D721Med (cell line): ENCODE measurements at regions not wholly inside any gene's neighbourhood (a gene's known extent, or its start where the extent isn't known, plus 50 kb on each side); places are given as distances from the start of the nearest gene placed in this dataset.

Source experiments
- DNase-seq: peaks from one replicate; pipeline ENCODE4 v3.0.0; 2011; ENCODE audit warnings: low spot score; ENCODE audit not compliant: insufficient read length
- FAIRE-seq: peaks from 2 replicates; lab custom pipeline; 2011; peaks lifted over from hg19 to GRCh38; lab: Jason Lieb, UNC
- CTCF ChIP-seq: IDR thresholded peaks from 2 replicates; pipeline ENCODE4 v1.5.1; 2012; ENCODE audit warnings: mild to moderate bottlenecking, control low read depth; ENCODE audit not compliant: insufficient read depth; ENCODE audit errors: missing control alignments

DNA sequence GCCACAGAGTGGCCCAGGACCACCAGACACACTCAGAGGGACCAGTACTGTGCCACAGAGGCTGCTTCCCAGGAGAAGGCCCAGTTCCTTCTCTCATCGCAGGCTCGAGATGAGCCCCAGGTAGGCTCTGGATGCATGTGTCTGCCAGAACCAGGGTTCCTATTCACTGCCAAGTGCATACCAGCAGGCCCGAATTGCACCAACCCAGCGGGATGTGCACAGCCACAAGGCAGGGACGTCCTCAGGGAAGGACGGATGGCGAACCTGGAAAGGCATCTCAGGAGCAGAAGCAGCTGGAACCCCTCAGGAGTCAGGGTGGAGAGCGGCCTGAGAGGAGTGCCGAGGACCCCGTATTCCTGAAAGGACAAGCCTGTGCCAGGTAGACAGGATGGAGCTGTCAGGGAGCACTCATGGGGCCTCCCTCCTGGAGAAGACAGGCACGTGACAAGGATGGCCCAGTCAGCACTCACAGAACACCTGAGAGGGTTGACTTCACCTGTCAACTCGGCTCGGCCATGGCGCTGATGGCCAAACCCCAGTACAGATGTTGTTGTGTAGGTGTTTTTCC, 73.7 kb downstream of the PTGR3 start:
- TF ChIP-seq CTCF: no peak
- no peak for DNase-seq
- no peak for FAIRE-seq

DNA sequence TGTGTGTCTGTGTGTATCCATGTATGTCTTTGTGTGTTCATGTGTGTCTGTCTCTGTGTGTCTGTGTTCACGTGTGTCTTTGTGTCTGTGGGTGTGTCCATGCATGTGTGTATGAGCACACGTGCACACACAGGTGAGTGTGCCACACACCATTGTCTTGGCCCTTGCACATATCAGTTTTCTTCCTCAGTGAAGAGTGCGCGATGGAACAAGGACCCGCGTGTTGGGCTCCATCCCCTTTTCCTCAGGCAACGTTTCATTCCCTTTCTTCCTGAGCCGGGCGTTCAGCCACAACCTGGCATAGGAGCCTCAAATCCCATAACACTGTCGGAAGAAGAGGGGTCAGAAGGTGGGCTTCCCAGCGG, 74.3 kb downstream of the PTGR3 start:
- DNase-seq: no peak
- no peak for TF ChIP-seq CTCF
- FAIRE-seq: no peak

DNA sequence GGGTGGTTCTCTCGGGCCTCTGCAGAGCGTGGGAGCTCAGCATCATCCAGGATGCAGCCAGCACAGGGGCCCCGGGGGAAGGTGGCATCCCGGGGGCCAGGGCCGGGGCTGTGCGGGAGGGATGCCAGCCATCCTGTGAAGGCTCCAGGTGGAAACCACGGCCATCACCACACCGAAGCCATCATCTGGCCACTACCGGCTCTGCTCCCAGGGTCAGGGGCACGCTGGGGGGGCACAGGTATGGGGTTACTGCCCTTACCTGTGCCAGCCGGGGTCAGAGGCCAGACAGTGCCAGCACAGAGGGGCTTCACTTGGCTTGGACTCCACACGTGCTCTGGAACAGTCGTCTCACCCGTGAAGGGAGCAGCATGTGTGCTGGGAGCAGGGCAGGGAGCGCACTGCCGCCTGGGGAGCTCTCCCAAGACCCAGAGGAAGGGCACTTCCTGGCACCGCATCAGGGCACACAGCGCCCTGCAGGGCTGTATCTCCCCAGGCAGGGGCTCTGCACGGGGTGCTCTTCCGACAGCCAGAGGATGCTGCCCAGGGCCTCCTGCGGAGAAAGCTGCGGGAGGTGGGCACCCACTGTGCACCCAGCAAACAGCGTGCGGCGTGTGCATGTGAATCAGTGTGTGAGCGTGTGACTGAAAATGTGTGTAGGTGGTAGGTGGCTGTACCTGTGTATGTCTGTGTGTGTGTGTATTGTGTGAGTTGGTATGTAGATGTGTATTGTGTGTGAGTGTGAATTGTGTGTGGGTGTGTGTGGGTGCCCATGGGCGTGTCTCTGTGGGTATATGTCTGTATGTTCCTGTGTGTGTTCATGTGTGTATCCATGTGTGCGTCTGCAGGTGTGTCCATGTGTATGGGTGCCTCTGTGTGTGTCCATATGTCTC, 75.0 kb downstream of the PTGR3 start:
- FAIRE-seq (no peak), DNase-seq (no peak)
- TF ChIP-seq CTCF: no peak

- DNase-seq (no peak), FAIRE-seq (no peak)
These were observed 75.9 kb downstream of the PTGR3 start for GRCh38 chr18:75132931-75133525.

DNA sequence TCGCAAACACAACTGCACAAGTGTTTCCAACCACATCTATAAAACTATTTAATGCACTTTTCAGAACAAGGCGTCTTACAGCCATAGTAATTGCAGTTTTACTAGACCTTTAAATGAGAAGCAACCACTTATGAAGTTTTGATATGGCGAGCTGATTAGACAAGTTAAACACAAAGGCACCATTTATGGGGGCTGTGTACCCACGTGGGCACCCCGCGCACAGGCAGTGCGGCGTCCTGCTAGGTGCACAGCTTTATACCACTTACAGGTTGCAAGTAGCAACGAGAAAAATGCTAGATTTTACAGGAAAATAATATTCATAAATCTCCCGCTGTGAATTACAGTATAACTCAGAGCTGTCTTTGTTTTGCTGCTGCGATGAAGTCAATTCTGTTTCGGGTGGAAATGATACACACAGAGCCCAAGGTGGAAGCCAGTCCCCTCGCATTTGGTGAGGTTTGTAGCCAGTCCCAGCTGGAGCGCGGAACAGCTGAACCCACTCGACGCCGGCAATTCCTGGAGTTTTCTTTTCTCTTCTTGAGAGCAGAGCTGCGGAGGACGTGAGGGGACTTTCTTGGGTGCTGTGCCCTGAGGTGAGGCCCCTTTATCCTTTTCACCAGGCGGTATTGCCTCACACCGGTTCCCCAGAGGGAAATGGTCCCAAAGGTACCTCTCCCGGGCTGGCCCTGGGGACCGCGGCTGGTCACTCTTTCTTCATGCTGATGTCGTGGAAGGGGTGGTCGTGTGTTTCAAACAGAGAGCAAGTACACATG, 76.7 kb downstream of the PTGR3 start:
- DNase-seq (no peak), FAIRE-seq (no peak)
- no peak for TF ChIP-seq CTCF

More at GRCh38 chr18:75132931-75133525, 75.9 kb downstream of the PTGR3 start:
- no peak for TF ChIP-seq CTCF

- DNase-seq: no peak
- FAIRE-seq: no peak
- TF ChIP-seq CTCF: no peak
These were observed 77.4 kb downstream of the PTGR3 start for GRCh38 chr18:75131381-75132000.
